Ovary (tissue), 7 donors: ENCODE measurements at regions not wholly inside any gene's neighbourhood (a gene's known extent, or its start where the extent isn't known, plus 50 kb on each side); places are given as distances from the start of the nearest gene placed in this dataset.

ENCODE experiments used
- DNase-seq, 5 donors: peaks; one replicate each; pipeline ENCODE4 v3.0.0-alpha.2; 2019 to 2020
- H3K27ac ChIP-seq, 2 donors: fragments of 200-600 bp; one replicate each; pipeline versions ENCODE4 v1.5.1 to v1.8.0; 2019 to 2022
- H3K27me3 ChIP-seq: fragments of 200-600 bp; one replicate; pipeline ENCODE4 v1.8.0; 2022
- H3K36me3 ChIP-seq: fragments of 200-600 bp; sonication (generic); one replicate; pipeline ENCODE4 v1.5.1; 2019
- H3K4me1 ChIP-seq: one replicate; pipeline ENCODE4 v1.8.1; 2013; ENCODE audit warnings: mild to moderate bottlenecking, moderate library complexity; ENCODE audit not compliant: insufficient read depth
- H3K4me3 ChIP-seq: fragments of 200-600 bp; sonication (generic); one replicate; pipeline ENCODE4 v1.5.1; 2017
- H3K9me3 ChIP-seq, 2 donors: fragments of 200-600 bp in 1 of 2; sonication (generic) in 1 of 2; one replicate each; pipeline versions ENCODE4 v1.5.1 to v1.8.1; 2013 to 2019; ENCODE audit warnings: mild to moderate bottlenecking in 1 of 2, moderate library complexity in 1 of 2
- CTCF ChIP-seq, 3 donors: fragments of 450-650 bp in 2 of 3; fragments of 200-600 bp in 1 of 3; IDR thresholded peaks; one replicate each; pipeline versions ENCODE4 v1.5.1 to v1.8.0; 2016 to 2022; ENCODE audit warnings: antibody characterized with exemption in 3 of 3, mild to moderate bottlenecking in 1 of 3
- EP300 ChIP-seq: sonication (generic); formaldehyde crosslinking; IDR thresholded peaks from one replicate; pipeline ENCODE4 v1.6.1; 2017; ENCODE audit warnings: antibody characterized with exemption
- POLR2A ChIP-seq: fragments of 450-650 bp; IDR thresholded peaks from one replicate; pipeline ENCODE4 v1.6.1; 2017; ENCODE audit warnings: antibody characterized with exemption, mild to moderate bottlenecking, moderate library complexity
- WGBS, 3 donors: extraction: QIAGEN DNeasy Blood & Tissue Kit in 1 of 3; methylation state at CpG; one replicate each; pipeline versions ENCODE4 v1.1.5 to v1.1.7; 2013 to 2017; 5-methylcytosine and 5-hydroxymethylcytosine counted together
- intact Hi-C, 4 donors: fragments of 100-400 bp; cut with DNase I; formaldehyde crosslinking; loops; one replicate each; pipeline versions ENCODE4 v1.11.0 to v1.15.1; 2022 to 2023
- donor health status: DM: no; HTN: no; CAD: no; lungs with moderate emphysema.
- donor health status: DM: no; HTN: no; CAD: no.
- donor health status: Bipolar disorder and iron deficiency.
- donor health status: DM: no; HTN: no; CAD: no.
- donor health status: DM: yes; HTN: yes; CAD: no.

GRCh38 chr4:152110780-152111179, 350.0 kb upstream of the GATB start:
- DNase-seq: no peak
- H3K9me3 ChIP-seq: no peaks in the 10 kb centered on the region
- intact Hi-C loops: no loop called here
- no peak overlapping the region for H3K4me3 ChIP-seq
- H3K4me1 ChIP-seq: no peaks in the 10 kb centered on the region
- H3K36me3 ChIP-seq: no peaks in the 10 kb centered on the region
- TF ChIP-seq POLR2A (no peak), CTCF (IDR thresholded peaks at IDR 0.05) (no peak), EP300 (no peak)
- H3K27ac ChIP-seq: no peak overlapping the region
- H3K27me3 ChIP-seq: no peaks in the 10 kb centered on the region
- WGBS, 3 donors: 89 to 95% (median 93%) methylated on average over 1 of the region's 1 CpG

- H3K27me3 ChIP-seq: no peaks in the 10 kb centered on the region
- H3K4me1 ChIP-seq: no peaks in the 10 kb centered on the region
- H3K27ac ChIP-seq: no peak overlapping the region
- TF ChIP-seq EP300 (no peak), CTCF (IDR thresholded peaks at IDR 0.05) (no peak), POLR2A (no peak)
- DNase-seq: no peak
- H3K9me3 ChIP-seq: no peaks in the 10 kb centered on the region
- WGBS, 3 donors: 23 to 28% (median 24%) methylated on average over 9 of the region's 9 CpGs
- intact Hi-C loops: no loop called here
- H3K4me3 ChIP-seq: no peak overlapping the region
- no peaks in the 10 kb centered on the region for H3K36me3 ChIP-seq
These were observed 349.0 kb upstream of the GATB start for GRCh38 chr4:152109531-152110509.

DNA sequence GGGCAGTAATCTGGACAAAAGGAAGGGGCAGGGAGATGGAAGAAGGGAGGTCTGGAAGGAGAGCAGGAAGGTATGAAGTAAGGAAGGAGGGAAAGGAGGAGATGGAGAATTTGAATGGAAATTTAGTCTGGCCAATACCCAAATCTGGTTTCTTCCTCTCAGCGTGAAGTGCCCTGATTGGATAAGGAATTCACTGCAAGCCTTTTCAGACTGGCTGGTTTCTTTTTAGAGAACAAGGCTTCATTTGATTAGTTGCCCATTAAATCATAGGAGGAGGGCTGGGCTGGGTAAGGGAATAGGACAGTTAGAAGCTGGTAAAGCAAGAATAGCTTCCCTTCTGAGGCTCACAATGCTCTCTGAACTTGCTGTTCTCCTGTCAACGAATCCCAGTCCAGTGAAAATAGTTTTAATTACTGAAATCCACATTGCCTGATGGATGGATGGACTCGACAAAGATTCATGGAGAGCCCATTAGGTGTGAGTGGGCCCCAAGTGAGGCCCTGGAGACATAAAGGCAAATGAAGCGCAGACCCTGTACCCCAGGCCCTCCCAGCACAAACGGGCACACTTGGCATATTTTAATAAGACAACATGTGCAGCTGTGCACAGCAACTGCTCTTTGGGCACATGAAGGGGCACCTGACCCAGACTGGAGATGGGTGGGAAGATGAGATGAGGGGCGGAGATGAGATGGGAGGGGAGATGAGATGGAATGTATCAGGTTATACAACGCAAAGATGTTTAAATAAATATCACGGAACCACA, 347.1 kb upstream of the GATB start:
- Histone ChIP-seq H3K27me3 (no peaks in the 10 kb centered on the region), H3K4me1 (no peaks in the 10 kb centered on the region), H3K9me3 (no peaks in the 10 kb centered on the region), H3K36me3 (no peaks in the 10 kb centered on the region), H3K4me3 (no peak overlapping the region), H3K27ac (no peak overlapping the region)
- WGBS, 3 donors: 82 to 92% (median 88%) methylated on average over 8 of the region's 8 CpGs
- TF ChIP-seq POLR2A (no peak), EP300 (no peak), CTCF (IDR thresholded peaks at IDR 0.05) (no peak)
- intact Hi-C loops: no loop called here
- no peak for DNase-seq

- no peaks in the 10 kb centered on the region for H3K27me3 ChIP-seq
- no peak overlapping the region for H3K4me3 ChIP-seq
- TF ChIP-seq POLR2A (no peak), EP300 (no peak), CTCF (IDR thresholded peaks at IDR 0.05) (no peak)
- no peaks in the 10 kb centered on the region for H3K36me3 ChIP-seq
- H3K9me3 ChIP-seq: no peaks in the 10 kb centered on the region
- intact Hi-C loops: no loop called here
- no peak overlapping the region for H3K27ac ChIP-seq
- DNase-seq: peak in 3 of 5 donors; percentile 24 to 50 (median 28)
- H3K4me1 ChIP-seq: no peaks in the 10 kb centered on the region
- WGBS, 3 donors: 18 to 25% (median 19%) methylated on average over 6 of the region's 6 CpGs
These were observed 346.0 kb upstream of the GATB start for GRCh38 chr4:152106781-152107321.
